ENCODE measurements at regions not wholly inside any gene's neighbourhood (a gene's known extent, or its start where the extent isn't known, plus 50 kb on each side); places are given as distances from the start of the nearest gene placed in this dataset.

- ChIA-PET POLR2A (no interaction called here), CTCF (interaction anchor here (1.5 kb wide), 1 partner anchor 71 kb away, joined by 8 read pairs; no protein-coding TSS in a partner anchor)
- H3K4me1 ChIP-seq (ENCODE audit: control insufficient read depth, insufficient read depth, low read length), result no peaks in the 10 kb centered on the region
- no peaks in the 10 kb centered on the region for H3K36me3 ChIP-seq (ENCODE audit: control insufficient read depth in 2 of 2, insufficient read depth in 1 of 2, low read length in 2 of 2)
- TF ChIP-seq ATF2 (tag by site-specific recombination; IDR thresholded peaks at IDR 0.05; ENCODE audit: low read depth) (no peak), ZNF530 (tag by site-specific recombination; IDR thresholded peaks at IDR 0.05; ENCODE audit: low read depth) (no peak), SALL2 (tag by site-specific recombination; IDR thresholded peaks at IDR 0.05; ENCODE audit: borderline replicate concordance) (no peak), ZNF449 (tag by site-specific recombination; IDR thresholded peaks at IDR 0.05) (no peak), ZNF280C (tag by site-specific recombination; IDR thresholded peaks at IDR 0.05) (no peak), ZNF610 (tag by site-specific recombination; IDR thresholded peaks at IDR 0.05; ENCODE audit: borderline replicate concordance) (no peak), ZNF148 (tag by site-specific recombination; IDR thresholded peaks at IDR 0.05; ENCODE audit: borderline replicate concordance) (no peak), ZNF639 (tag by site-specific recombination; IDR thresholded peaks at IDR 0.05) (no peak), ZNF768 (tag by site-specific recombination; IDR thresholded peaks at IDR 0.05) (no peak), ZNF48 (tag by site-specific recombination; IDR thresholded peaks at IDR 0.05) (no peak), ZNF518A (tag by site-specific recombination; conservative IDR thresholded peaks at IDR 0.05; ENCODE audit: low read depth) (no peak), ZNF645 (tag by site-specific recombination; IDR thresholded peaks at IDR 0.05) (no peak)
- no peak overlapping the region for H3K27ac ChIP-seq (ENCODE audit: extremely low read depth, low read depth, low read length)
- H3K9me3 ChIP-seq (ENCODE audit: control insufficient read depth, insufficient read depth, low read depth, low read length), result no peaks in the 10 kb centered on the region
- no peak overlapping the region for H3K4me3 ChIP-seq (ENCODE audit: low read depth, low read length)
These were observed 125.8 kb upstream of the GLI2 start for GRCh38 chr2:120609826-120610395.
